GM18511 (cell line): ENCODE measurements at regions not wholly inside any gene's neighbourhood (a gene's known extent, or its start where the extent isn't known, plus 50 kb on each side); places are given as distances from the start of the nearest gene placed in this dataset.
"Not testable (repeated sequence)": the region's sequence is repeated elsewhere in the genome, so short reads cannot be mapped to it uniquely, and the experiment has no call there.

Experiments
- ATAC-seq: cut with Tn5 transposase; IDR thresholded peaks from one replicate; pipeline ENCODE4 v1.9.1; 2021; ENCODE audit warnings: mild to moderate bottlenecking, moderate library complexity; ENCODE audit not compliant: unreplicated experiment

- ATAC-seq = no peak
Observed at GRCh38 chr7:97373736-97374135, 256.2 kb downstream of the SDHAF3 start.

- ATAC-seq = no peak
Observed at GRCh38 chr7:97377713-97378112, 260.2 kb downstream of the SDHAF3 start.

GRCh38 chr7:97381815-97382554 lies 264.5 kb downstream of the SDHAF3 start:
- no peak for ATAC-seq

GRCh38 chr7:97390052-97390451 lies 272.6 kb downstream of the SDHAF3 start:
- ATAC-seq = no peak

- ATAC-seq = no peak
Observed at GRCh38 chr7:97390915-97391593, 273.6 kb downstream of the SDHAF3 start.

- ATAC-seq = no peak
Observed at GRCh38 chr7:97401398-97401797, 283.9 kb downstream of the SDHAF3 start.

- no peak for ATAC-seq
Observed at GRCh38 chr7:97405835-97406234, 288.3 kb downstream of the SDHAF3 start.

GRCh38 chr7:97407106-97407505 lies 289.6 kb downstream of the SDHAF3 start:
- ATAC-seq = no peak

GRCh38 chr7:97409346-97409745 lies 291.8 kb downstream of the SDHAF3 start:
- ATAC-seq = no peak

- ATAC-seq = no peak
Observed at GRCh38 chr7:97418312-97418711, 300.8 kb downstream of the SDHAF3 start.

- ATAC-seq = no peak
Observed at GRCh38 chr7:97419898-97420297, 302.4 kb downstream of the SDHAF3 start.

GRCh38 chr7:97421307-97421930 lies 303.9 kb downstream of the SDHAF3 start:
- ATAC-seq = no peak

- no peak for ATAC-seq
Observed at GRCh38 chr7:97422046-97422445, 304.5 kb downstream of the SDHAF3 start.

- no peak for ATAC-seq
Observed at GRCh38 chr7:97430006-97430405, 301.9 kb upstream of the TAC1 start.

GRCh38 chr7:97439637-97440214 lies 292.2 kb upstream of the TAC1 start:
- no peak for ATAC-seq

GRCh38 chr7:97446361-97446760 lies 285.5 kb upstream of the TAC1 start:
- no peak for ATAC-seq

- not testable (repeated sequence) for ATAC-seq
Observed at GRCh38 chr7:97449448-97449847, 282.4 kb upstream of the TAC1 start.

GRCh38 chr7:97450516-97450915 lies 281.4 kb upstream of the TAC1 start:
- ATAC-seq = no peak

- no peak for ATAC-seq
Observed at GRCh38 chr7:97454636-97455035, 277.2 kb upstream of the TAC1 start.

GRCh38 chr7:97457054-97457453 lies 274.8 kb upstream of the TAC1 start:
- no peak for ATAC-seq

GRCh38 chr7:97460433-97460832 lies 271.5 kb upstream of the TAC1 start:
- ATAC-seq = no peak

- no peak for ATAC-seq
Observed at GRCh38 chr7:97461596-97461995, 270.3 kb upstream of the TAC1 start.
